K562 (cell line): ENCODE measurements at regions not wholly inside any gene's neighbourhood (a gene's known extent, or its start where the extent isn't known, plus 50 kb on each side); places are given as distances from the start of the nearest gene placed in this dataset.

Experiments used
- ATAC-seq: fragments of 200-7000 bp; cut with Tn5 transposase; 3 replicates; pipeline ENCODE4 v1.9.1; 2020; ENCODE audit warnings: moderate library complexity
- BruUV-seq: library from RNA; stranded (reverse); fragments of 400-500 nt; replicated peaks from 2 replicates; lab custom pipeline; 2021; lab: Mats Ljungman, UMichigan
- CTCF ChIA-PET: fragments of 300-600 bp; formaldehyde crosslinking; extraction: SDS; loops from one replicate; lab custom pipeline; 2021; ENCODE audit warnings: low intra/inter-chr PET ratio; lab: Yijun Ruan, JAX
- POLR2A ChIA-PET: fragments of 300-600, 350-650 bp; sonication (Branson Sonifier 250); formaldehyde crosslinking; extraction: SDS; loops from one replicate; lab custom pipeline; 2021; ENCODE audit warnings: antibody characterized with exemption, inconsistent platforms; lab: Yijun Ruan, JAX
- DNase-seq, 4 experiments: peaks; one replicate each; pipeline versions ENCODE4 v3.0.0 to v3.0.0-alpha.2; 2011 to 2018; ENCODE audit warnings: low spot score in 3 of 4, mixed read lengths in 3 of 4; ENCODE audit errors: extremely low read depth in 1 of 4
- FAIRE-seq: peaks from 2 replicates; lab custom pipeline; 2011; peaks lifted over from hg19 to GRCh38; lab: Jason Lieb, UNC
- H2AFZ ChIP-seq: 2 replicates; pipeline ENCODE4 v1.6.0; 2011; ENCODE audit warnings: low read depth, low read length, control low read depth, inconsistent platforms
- H3K27ac ChIP-seq: fragments of 200-600 bp; 3 replicates; pipeline ENCODE4 v1.8.0; 2011; ENCODE audit warnings: low read depth, mild to moderate bottlenecking, control low read depth, inconsistent platforms, low read length, moderate library complexity, mixed read lengths; ENCODE audit errors: extremely low read depth
- H3K27me3 ChIP-seq, 2 experiments: fragments of 300-600 bp in 1 of 2; 2 replicates in 1 of 2; 3 replicates in 1 of 2; pipeline versions ENCODE4 v1.6.0 to v1.8.0; 2011; ENCODE audit warnings: inconsistent platforms in 2 of 2, low read length in 2 of 2, mild to moderate bottlenecking in 1 of 2, mixed read lengths in 1 of 2, moderate library complexity in 1 of 2; ENCODE audit not compliant: control insufficient read depth in 2 of 2, insufficient read depth in 2 of 2
- H3K36me3 ChIP-seq: fragments of 300-600 bp; 3 replicates; pipeline ENCODE4 v1.8.0; 2011; ENCODE audit warnings: mild to moderate bottlenecking, low read length, inconsistent platforms; ENCODE audit not compliant: control insufficient read depth, insufficient read depth
- H3K4me1 ChIP-seq, 2 experiments: fragments of 200-600 bp in 1 of 2; replicated peaks in 1 of 2; 2 replicates in 1 of 2; 3 replicates in 1 of 2; pipeline versions ENCODE4 v1.5.1 to v1.8.0; 2011; ENCODE audit warnings: inconsistent platforms in 2 of 2, low read length in 2 of 2, mild to moderate bottlenecking in 1 of 2, mixed read lengths in 1 of 2, moderate library complexity in 1 of 2; ENCODE audit not compliant: control insufficient read depth in 2 of 2, insufficient read depth in 2 of 2
- H3K4me2 ChIP-seq: 2 replicates; pipeline ENCODE4 v1.6.1; 2011; ENCODE audit warnings: low read length, control low read depth, inconsistent platforms, mixed read lengths; ENCODE audit not compliant: insufficient read depth
- H3K4me3 ChIP-seq: fragments of 200-600 bp; sonication (generic), shearing (Covaris generic); 2 replicates; pipeline ENCODE4 v1.5.1; 2016; ENCODE audit warnings: control low read depth, inconsistent platforms
- H3K79me2 ChIP-seq: fragments of 200-600 bp; 3 replicates; pipeline ENCODE4 v1.8.0; 2011; ENCODE audit warnings: low read length, inconsistent platforms; ENCODE audit not compliant: control insufficient read depth, insufficient read depth
- H3K9ac ChIP-seq, 2 experiments: 2 replicates each; pipeline versions ENCODE4 v1.6.0 to v1.6.1; 2011; ENCODE audit warnings: low read depth in 2 of 2, low read length in 2 of 2, control low read depth in 1 of 2, inconsistent platforms in 1 of 2, mild to moderate bottlenecking in 1 of 2, mixed read lengths in 1 of 2; ENCODE audit not compliant: insufficient read depth in 1 of 2
- H3K9me1 ChIP-seq: one replicate; pipeline ENCODE4 v1.6.0; 2011; ENCODE audit warnings: inconsistent platforms, mild to moderate bottlenecking, low read length, moderate library complexity; ENCODE audit not compliant: control insufficient read depth, insufficient read depth
- H3K9me3 ChIP-seq: replicated peaks from 2 replicates; pipeline ENCODE4 v1.5.1; 2011; ENCODE audit warnings: low read depth, low read length, inconsistent platforms; ENCODE audit not compliant: control insufficient read depth, insufficient read depth
- H4K20me1 ChIP-seq: replicated peaks from 2 replicates; pipeline ENCODE4 v1.6.1; 2011; ENCODE audit warnings: low read length, inconsistent platforms, mixed read lengths; ENCODE audit not compliant: control insufficient read depth, insufficient read depth
- E2F3 ChIP-seq: fragments of 250-450 bp; sonication (Bioruptor Pico); IDR thresholded peaks from 2 replicates; pipeline ENCODE4 v1.4.0; 2020; ENCODE audit warnings: mild to moderate bottlenecking
- EP300 ChIP-seq: IDR thresholded peaks from 2 replicates; pipeline ENCODE4 v1.6.1; 2012; ENCODE audit warnings: low read length, improper control_type of control experiment
- GABPB2 ChIP-seq: fragments of 250-450 bp; sonication (Bioruptor Pico); conservative IDR thresholded peaks from 2 replicates; pipeline ENCODE4 v1.5.1; 2021; ENCODE audit warnings: mild to moderate bottlenecking
- GTF2E2 ChIP-seq: fragments of 200-800 bp; sonication (Bioruptor generic); IDR thresholded peaks from 2 replicates; pipeline ENCODE4 v1.6.1; 2016; ENCODE audit warnings: missing genetic modification characterization, missing compliant biosample characterization
- LCOR ChIP-seq: sonication (generic); formaldehyde crosslinking; IDR thresholded peaks from 2 replicates; pipeline ENCODE4 v1.8.0; 2022; ENCODE audit warnings: mild to moderate bottlenecking, missing genetic modification reagents
- RAD21 ChIP-seq, 2 experiments: fragments of 250-450 bp in 1 of 2; fragments of 450-650 bp in 1 of 2; sonication (Bioruptor Pico) in 1 of 2; formaldehyde crosslinking in 1 of 2; IDR thresholded peaks in 1 of 2; conservative IDR thresholded peaks in 1 of 2; 2 replicates each; pipeline versions ENCODE4 v1.4.0 to v1.8.0; 2020 to 2022; ENCODE audit warnings: mild to moderate bottlenecking in 2 of 2, moderate library complexity in 1 of 2
- SMARCA5 ChIP-seq: fragments of 450-650 bp; IDR thresholded peaks from 2 replicates; pipeline ENCODE4 v1.6.1; 2016
- SMC3 ChIP-seq: conservative IDR thresholded peaks from 2 replicates; pipeline ENCODE4 v1.6.1; 2011; ENCODE audit warnings: low read depth, low read length, improper control_type of control experiment; ENCODE audit not compliant: insufficient read depth
- SRSF7 ChIP-seq: fragments of 200-400 bp; formaldehyde crosslinking; optimal IDR thresholded peaks from 2 replicates; pipeline ENCODE3; 2017; ENCODE audit warnings: mild to moderate bottlenecking, low read depth, low read length
- STAT5A ChIP-seq: IDR thresholded peaks from 2 replicates; pipeline ENCODE4 v1.6.1; 2012; ENCODE audit warnings: low read length, inconsistent platforms, borderline replicate concordance
- ZC3H8 ChIP-seq: fragments of 450-650 bp; IDR thresholded peaks from 2 replicates; pipeline ENCODE4 v1.6.1; 2017
- ZNF184 ChIP-seq: sonication (generic); formaldehyde crosslinking; IDR thresholded peaks from 2 replicates; pipeline ENCODE4 v1.5.0; 2020; ENCODE audit warnings: missing genetic modification reagents
- ZNF263 ChIP-seq: sonication (generic); formaldehyde crosslinking; IDR thresholded peaks from 2 replicates; pipeline ENCODE4 v1.8.0; 2022; ENCODE audit warnings: mild to moderate bottlenecking, missing genetic modification reagents, borderline replicate concordance
- ZNF280B ChIP-seq: fragments of 250-450 bp; sonication (Bioruptor Pico); IDR thresholded peaks from 2 replicates; pipeline ENCODE4 v1.5.1; 2021; ENCODE audit warnings: mild to moderate bottlenecking
- whole genome bisulfite sequencing: fragments of 100-300 bp; shearing (Covaris generic); methylation state at CpG from one replicate; pipeline ENCODE4 v1.1.6; 2016; ENCODE audit warnings: low coverage, mixed read lengths; ENCODE audit not compliant: insufficient coverage; ENCODE audit errors: missing lambda C conversion rate; 5-methylcytosine and 5-hydroxymethylcytosine counted together
- in situ Hi-C: fragments of 300-500 bp; cut with MboI; formaldehyde crosslinking; loops from 4 replicates; pipeline ENCODE4 v1.15.0; 2018; ENCODE audit warnings: inconsistent platforms, mixed read lengths
- intact Hi-C: fragments of 100-400 bp; cut with micrococcal nuclease; formaldehyde crosslinking; loops from 2 replicates; pipeline ENCODE4 v1.14.2; 2022

- Histone ChIP-seq H3K9me1 (no peaks in the 10 kb centered on the region), H3K27ac (no peak overlapping the region), H3K36me3 (no peaks in the 10 kb centered on the region), H3K27me3 (no peaks in the 10 kb centered on the region), H3K9me3 (no peaks in the 10 kb centered on the region), H2AFZ (no peak overlapping the region), H3K4me1 (no peaks in the 10 kb centered on the region), H3K4me3 (no peak overlapping the region), H3K4me2 (no peak overlapping the region), H3K9ac (no peak overlapping the region), H4K20me1 (no peaks in the 10 kb centered on the region), H3K79me2 (no peaks in the 10 kb centered on the region)
- TF ChIP-seq STAT5A = no peak
- no peak for TF ChIP-seq LCOR (CRISPR knock-in tag)
- TF ChIP-seq ZNF184 (CRISPR knock-in tag) = no peak
- no peak for TF ChIP-seq GTF2E2 (tag)
- TF ChIP-seq ZC3H8 = no peak
- no peak for TF ChIP-seq GABPB2 (CRISPR knock-in tag)
- TF ChIP-seq E2F3 = no peak
- ATAC-seq = no peak
- in situ Hi-C loops (no loop called here), intact Hi-C loops (no loop called here)
- BruUV-seq = no TSS peak
- ChIA-PET POLR2A (no interaction called here), CTCF (no interaction called here)
- no peak for DNase-seq
- WGBS = 0% methylated on average over 1 of the region's 1 CpG
- no peak for FAIRE-seq
These were observed 182.7 kb downstream of the UBE2E3 start for GRCh38 chr2:181163139-181163538.

GRCh38 chr2:181163691-181164090 is 183.3 kb downstream of the UBE2E3 start:
- Histone ChIP-seq H3K36me3 (no peaks in the 10 kb centered on the region), H3K9ac (no peak overlapping the region), H4K20me1 (no peaks in the 10 kb centered on the region), H3K4me2 (no peak overlapping the region), H3K79me2 (no peaks in the 10 kb centered on the region), H2AFZ (no peak overlapping the region), H3K27ac (no peak overlapping the region), H3K27me3 (no peaks in the 10 kb centered on the region), H3K9me3 (no peaks in the 10 kb centered on the region), H3K9me1 (no peaks in the 10 kb centered on the region), H3K4me1 (no peaks in the 10 kb centered on the region), H3K4me3 (no peak overlapping the region)
- FAIRE-seq = no peak
- CTCF ChIA-PET = no interaction called here
- POLR2A ChIA-PET = no interaction called here
- BruUV-seq = no TSS peak
- in situ Hi-C loops (no loop called here), intact Hi-C loops (no loop called here)
- DNase-seq = no peak
- ATAC-seq = no peak
- TF ChIP-seq EP300 (no peak), ZNF263 (CRISPR knock-in tag) (no peak), RAD21 (CRISPR knock-in tag; conservative IDR thresholded peaks at IDR 0.05 in 1 of 2, IDR thresholded peaks at IDR 0.05 in 1 of 2) (no peak), SRSF7 (no peak), SMC3 (no peak), ZNF280B (CRISPR knock-in tag) (no peak), SMARCA5 (no peak)
